ENCODE measurements at regions not wholly inside any gene's neighbourhood (a gene's known extent, or its start where the extent isn't known, plus 50 kb on each side); places are given as distances from the start of the nearest gene placed in this dataset.

DNA sequence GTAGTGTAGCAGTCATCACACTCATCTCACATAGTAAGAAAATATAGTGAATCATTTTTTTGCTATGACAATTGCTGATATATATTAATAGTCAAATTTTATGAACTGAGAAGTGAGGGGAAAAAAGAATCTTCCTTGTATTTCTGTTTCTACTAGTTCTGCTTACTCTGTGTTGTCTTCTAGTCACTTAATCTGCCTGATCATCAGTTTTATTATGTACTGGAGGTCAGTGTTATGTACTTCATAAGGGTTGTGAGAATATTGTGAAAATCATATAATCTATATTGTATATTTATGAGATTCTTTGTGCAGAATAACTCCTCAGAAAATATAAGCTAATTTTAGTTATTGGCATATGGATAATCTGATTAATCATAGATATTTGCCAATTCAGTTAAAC is 546.9 kb upstream of the RIOK2 start:
- no peak for DNase-seq (ENCODE audit: low read depth)

DNA sequence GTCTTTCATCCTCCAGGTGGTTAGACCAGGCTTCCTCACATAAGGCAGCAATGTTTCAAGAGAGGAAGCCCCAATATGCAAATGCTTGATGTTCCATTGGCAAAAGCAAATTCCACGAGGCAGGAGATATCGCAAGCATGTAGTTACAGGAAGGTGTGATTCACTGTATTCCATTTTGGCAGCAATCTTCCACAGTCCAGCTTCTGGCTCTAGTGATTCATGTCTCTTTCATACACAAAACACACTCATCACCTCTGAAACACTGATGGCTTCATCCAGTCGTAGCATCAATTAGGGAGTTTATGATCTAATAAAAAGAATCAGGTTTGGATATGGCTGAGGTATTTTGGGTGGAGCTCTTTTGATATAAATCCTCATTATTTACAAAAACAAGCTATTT is 552.2 kb upstream of the RIOK2 start:
- DNase-seq (ENCODE audit: low read depth) = peak; percentile 79

DNA sequence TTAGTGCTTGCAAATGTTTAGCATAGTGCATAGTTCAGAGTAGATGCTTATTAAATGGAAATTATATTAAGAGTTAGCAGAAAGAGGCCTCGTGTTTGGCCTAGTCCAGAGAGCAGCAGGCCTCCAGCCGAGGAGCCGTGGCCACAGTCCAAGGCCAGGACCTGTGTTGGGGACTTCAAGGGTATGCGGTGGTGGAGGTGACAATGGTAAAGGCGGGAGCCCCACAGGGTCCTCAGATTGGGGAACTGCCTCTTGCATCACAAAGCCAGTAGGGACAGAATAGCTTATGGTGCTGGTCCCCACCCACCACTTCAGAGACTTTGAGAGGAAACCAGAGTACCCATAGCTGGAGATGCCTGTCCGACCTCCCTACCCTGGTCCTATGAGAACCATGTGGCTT is 554.6 kb upstream of the RIOK2 start:
- no peak for DNase-seq (ENCODE audit: low read depth)

DNA sequence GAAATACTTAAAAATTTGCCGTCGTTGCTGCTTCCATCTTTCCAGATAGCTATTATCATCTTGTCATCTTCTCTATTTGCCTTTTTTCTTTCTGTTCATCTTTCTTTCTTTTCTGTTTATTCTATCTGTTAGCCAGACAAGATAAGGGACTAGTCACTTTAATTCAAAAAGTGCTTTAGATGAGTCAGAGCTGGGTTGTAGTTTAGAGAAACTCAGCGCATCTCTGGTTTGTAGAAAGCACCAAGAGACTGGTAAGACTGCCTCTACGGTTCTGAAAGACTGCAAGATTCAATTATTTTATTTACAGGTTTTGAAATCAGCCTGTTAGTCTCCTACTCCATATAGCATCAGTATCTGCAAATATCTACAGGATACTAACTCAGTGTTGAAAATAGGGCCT is 562.8 kb upstream of the RIOK2 start:
- DNase-seq (ENCODE audit: low read depth) = no peak

DNA sequence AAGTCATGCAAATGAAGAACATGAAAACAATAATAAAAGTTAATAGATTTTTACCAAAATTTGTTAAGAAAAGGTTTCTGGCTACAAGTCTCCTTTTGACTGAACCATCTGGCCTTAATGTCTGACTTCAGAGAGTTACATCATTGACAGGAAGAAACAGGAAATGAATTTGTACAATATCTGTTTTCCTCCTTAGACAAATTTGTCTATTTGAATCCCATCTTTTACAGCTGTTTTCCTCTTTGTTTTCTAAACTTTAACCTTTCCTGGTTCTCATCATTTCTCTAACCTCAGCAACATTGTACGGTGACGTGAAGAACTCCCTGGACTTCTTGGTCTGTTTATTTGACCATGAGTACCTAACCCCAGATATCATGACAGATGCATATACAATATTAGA is 567.5 kb upstream of the RIOK2 start:
- DNase-seq (ENCODE audit: low read depth) = no peak

DNA sequence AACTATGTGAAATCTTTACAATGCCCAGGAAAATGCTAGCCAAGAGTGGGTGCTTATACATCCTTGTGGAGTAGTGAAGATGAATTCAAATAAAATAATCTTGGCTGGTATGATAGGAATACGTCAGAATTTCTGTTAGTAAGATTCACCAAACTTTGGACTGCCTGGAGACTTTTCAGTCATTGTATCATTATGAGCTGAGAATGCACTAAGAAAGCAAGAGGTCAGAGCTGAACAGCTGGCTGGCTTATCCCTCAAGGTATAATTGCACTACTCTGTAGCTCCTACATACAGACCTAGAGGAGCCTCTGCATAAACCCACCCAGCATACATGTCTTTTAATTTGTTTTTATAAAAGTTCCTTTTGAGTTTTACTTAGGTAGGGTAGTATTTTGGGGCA is 568.5 kb upstream of the RIOK2 start:
- DNase-seq (ENCODE audit: low read depth) = no peak

DNA sequence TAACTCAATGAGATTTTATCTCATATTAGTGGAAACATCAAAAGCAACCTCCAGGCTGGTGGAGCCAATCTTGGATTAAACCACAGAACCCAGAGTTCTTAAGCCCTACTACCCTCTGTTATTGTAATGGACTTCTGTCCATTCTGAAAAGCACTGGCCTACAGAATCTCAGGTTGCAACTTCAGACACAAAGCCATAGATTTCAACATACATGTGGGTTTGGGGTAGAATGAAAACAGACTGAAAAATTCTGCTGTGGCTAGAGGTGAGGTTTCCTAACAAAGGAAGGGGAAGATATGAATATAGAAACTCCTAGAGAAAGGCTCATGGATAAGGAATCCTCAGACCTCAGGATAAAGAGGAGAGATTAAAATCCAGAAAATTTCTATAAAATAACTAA is 569.8 kb upstream of the RIOK2 start:
- DNase-seq (ENCODE audit: low read depth) = no peak

DNA sequence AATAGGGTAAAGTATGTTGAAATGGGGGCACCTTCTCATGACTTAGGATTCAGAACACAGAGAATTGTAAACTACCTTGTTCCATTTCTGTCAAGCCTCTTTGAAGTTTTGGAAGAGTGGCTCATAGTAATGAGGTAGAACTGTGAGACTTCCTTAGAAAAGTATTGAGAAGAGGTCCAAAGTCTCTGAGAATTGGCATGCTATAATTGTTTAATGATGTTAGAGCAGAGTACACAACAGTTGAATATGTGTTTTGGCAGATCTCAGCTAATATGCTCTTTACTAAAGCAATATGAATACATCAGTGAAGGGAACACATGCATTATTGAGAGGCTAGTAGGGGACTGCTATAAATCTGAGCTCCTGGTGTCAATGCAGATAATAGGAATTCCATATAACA is 579.4 kb upstream of the RIOK2 start:
- DNase-seq (ENCODE audit: low read depth) = no peak

DNA sequence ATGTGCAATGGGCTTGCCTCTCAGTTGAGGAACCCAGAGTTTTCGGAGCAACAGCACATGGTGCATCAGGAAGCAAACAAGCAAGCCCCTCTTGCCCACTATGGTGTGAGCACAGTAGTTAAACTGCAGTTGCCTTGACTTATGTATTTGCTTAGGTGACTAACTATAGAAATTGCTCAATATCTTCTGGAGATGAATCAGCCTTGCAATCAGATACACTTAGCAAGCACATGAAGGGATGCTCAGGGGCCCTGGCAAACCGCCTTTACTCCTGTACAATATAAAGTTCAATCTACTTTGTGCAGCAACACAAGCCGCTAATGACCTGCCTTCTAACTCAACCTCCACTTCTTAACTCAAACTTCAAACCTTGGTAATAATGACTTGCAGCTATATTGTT is 581.7 kb upstream of the RIOK2 start:
- DNase-seq (ENCODE audit: low read depth) = peak; percentile 59

DNA sequence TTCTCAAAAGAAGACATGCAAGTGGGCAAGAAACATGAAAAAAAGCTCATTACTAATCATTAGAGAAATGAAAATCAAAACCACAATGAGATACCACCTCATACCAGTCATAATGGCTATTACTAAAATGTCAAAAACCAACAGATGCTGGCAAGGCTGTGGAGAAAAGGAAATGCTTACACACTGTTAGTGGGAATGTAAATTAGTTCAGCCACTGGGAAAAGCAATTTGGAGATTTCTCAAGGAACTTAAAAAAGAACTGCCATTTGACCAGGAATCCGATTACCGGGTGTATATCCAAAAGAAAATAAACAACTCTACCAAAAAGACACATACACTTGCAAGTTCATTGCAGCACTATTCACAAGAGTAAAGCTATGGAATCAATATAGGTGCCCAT is 595.4 kb upstream of the RIOK2 start:
- no peak for DNase-seq (ENCODE audit: low read depth)

DNA sequence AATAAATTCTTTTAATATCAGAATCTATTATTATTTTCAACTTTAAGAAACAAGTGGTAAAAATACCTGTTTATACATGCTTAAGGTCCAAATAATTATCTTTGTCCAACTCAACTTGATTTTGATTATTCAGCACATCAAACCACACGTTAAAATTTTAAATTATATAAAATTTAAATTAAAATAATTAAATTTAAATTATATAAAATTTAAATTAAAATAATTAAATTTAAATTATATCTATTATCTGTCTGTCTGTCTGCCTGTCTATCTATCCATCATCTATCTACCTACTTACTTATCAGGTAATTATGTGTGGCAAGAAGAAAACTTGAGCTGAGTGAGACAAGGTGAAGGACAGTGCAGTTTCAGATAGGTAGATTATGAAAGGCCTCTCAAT is 605.3 kb upstream of the RIOK2 start:
- no peak for DNase-seq (ENCODE audit: low read depth)

DNA sequence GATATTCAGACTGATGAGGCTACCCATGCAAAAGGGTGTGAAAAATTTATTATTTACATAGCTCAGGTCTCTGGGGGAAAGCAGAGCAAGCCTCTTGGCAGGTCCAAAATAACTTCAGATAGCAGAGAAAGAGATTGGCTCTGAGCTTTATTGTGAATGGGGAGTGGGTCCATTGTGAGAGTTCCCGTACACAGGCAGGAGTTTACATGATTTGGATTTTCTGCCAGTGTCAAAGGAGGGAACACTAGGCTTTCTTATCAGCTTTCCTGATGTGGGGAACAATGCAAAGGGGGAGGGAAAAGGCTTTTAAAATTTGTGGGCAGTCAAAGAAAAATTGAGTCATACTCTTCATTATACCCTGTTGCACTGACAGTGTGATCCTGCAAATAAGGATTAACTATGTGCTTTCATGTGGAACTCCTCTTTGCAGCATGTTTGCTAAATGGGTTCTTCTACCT is 615.0 kb upstream of the RIOK2 start:
- no peak for DNase-seq (ENCODE audit: low read depth)

DNA sequence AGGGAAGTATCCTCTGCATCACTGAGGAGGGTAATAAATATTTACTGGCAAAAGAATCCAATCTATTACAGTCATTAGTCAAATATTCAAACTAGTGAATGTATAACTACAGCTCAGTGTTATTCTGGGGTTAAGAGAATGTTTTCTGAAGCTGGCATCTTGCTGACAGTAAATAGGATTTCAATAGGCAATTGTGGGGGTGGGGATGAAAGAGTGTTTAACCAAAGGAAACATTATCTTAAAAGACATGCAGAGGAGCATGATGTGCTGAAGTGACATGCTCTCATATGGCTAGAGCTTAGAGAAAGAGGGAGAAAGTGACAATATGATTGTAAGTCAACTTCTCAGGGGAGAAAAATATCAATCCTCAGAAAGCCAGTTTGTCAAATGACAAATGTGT is 618.4 kb upstream of the RIOK2 start:
- no peak for DNase-seq (ENCODE audit: low read depth)

DNA sequence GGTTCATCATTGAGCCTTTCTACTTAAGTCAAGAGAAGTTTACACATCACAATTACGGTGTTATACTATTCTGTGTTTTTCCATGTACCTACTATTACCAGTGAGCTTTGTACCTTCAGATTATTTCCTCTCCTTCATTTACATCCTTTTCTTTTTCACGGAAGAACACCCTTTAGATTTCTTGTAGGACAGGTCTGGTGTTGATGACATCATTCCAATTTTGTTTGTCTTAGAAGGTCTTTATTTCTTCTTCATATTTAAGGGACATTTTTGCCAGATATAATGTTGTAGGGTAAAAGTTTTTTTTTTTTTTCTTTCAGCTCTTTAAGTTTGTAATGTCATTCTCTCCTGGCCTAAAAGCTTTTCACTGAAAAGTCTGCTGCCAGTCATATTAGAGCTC is 637.1 kb upstream of the RIOK2 start:
- DNase-seq (ENCODE audit: low read depth) = no peak

DNA sequence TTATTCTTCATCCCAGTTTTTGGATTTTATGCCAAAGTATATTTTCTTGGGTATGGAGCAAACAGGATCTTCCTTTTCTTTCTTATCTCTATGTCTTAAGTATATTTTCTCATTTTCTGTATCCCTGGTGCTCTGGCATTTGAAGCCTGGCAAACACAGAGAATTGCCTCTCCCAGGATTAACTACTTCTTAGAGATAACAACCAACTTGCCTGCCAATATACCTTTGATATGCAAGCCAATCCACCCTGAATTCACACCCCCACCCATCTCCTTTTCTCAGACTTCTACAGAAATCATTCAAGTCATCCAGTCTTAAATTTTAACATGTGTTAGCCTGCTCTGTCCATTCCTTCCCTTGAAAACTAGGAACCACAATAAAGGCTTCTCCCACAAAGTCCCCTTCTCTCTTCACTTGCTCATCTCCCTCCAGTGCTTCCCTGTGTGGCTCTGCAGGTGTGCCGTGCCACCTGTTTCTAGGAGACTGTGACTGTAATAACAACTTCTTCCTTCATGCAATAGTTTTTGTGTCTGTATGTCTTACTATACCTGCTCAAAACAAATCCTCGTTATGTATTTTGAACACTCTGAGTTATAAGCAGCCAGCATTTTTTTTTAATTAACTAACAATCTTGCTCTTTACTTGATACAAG is 649.7 kb upstream of the RIOK2 start:
- DNase-seq (ENCODE audit: low read depth) = no peak

DNA sequence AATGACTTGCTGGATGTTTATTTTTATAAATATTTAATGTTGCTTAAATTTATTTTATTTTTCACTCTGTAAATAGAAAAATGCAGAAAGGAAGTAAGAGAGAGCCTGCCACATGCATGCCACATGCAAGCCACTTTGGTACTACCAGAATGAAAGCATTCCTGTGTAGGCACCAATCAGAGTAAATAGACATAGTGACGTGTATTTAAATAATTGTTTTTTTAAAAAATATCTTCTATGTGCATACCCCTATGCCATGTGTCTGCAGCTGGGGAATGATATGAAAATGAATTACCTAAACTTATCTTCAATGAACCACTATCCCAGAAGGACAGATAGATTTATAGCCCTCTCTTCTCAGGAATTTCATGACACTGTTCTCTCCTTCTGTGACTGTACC is 651.5 kb upstream of the RIOK2 start:
- DNase-seq (ENCODE audit: low read depth) = no peak

DNA sequence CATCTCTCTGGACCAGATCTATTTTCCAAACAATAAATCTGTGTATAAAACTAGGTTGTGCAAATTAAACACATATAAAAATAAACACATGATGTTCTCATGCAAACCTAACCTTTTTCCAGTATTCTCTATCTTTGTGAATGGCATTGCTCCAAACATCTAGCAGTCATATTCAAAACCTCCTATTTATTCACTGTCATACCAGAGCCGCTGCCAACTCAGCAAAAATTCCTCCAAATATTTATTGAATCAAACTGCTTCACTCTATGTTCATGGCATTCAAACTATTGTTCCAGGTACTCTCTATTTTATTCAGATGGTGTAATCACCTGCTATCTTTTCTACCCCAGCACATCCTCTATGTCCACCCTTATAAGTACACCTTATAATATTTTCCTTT is 652.1 kb upstream of the RIOK2 start:
- no peak for DNase-seq (ENCODE audit: low read depth)

DNA sequence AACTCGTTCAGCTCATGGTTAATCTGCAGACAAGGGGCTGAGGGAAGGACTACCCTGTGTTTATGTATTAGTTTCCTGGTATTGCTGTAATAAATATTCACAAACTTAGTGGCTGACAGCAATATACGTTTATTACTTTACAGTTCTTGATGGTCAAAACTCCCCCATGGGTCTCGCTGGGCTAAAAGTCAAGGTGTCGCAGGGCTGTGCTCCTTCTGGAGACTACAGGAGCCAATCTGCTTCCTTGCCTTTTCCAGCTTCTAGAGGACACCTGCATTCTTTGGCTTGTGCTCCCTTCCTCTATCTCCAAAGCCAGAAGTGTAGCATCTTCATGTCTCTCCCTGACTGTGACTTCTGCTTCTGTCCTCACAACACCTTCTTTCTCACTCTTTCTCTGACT is 653.8 kb upstream of the RIOK2 start:
- DNase-seq (ENCODE audit: low read depth) = no peak

DNA sequence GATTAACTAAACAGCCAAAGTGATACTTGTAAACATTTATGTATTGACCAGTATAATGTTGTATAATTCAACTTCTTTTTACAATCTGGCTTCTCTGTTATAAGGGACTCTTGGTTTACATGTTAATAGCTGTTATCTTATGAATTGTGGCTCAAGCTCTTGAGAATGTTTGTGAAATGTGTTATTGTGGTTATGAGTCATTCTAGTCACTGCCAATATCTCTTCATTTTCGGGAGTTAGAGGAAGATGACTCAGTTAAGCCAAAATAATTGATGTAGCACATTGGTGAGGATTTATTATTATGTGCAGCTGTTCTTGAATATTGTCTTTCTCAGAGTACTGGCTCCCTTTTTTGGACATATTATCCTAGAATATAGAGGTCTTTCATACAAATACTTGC is 655.2 kb upstream of the RIOK2 start:
- DNase-seq (ENCODE audit: low read depth) = peak; percentile 93

DNA sequence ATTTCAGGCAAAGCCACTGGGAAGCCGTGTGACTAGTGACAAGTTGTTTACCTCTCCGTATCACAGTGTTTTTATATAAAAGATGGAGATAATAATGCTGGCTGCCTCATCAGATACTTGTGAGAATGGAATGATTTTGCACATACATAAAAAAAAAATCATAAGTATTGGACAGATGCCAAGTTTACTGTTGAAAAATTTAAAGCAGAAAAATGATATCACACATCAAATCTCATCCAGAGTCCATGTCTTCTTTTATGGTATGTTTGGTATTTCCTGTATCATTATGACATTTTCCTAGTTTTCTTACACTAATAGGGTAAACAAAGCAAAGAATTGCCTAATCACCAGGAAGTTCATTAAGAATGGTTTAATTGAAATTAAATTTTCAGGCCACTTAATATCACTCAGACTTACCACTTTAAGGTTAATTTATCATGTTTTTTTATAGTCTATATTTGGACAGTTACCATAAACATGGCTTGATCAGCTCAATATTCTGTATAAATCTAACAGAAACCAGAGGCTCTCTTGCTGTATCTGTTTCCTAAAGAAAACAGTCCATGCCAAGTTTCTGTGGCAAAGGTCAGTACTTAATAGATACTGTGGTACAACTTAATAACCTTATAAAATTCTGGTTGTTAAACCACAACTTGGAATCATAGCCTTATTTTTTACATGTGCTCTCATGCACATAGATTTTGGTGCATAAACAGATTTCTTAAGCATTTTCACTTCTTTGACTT is 656.5 kb upstream of the RIOK2 start:
- DNase-seq (ENCODE audit: low read depth) = peak; percentile 32

DNA sequence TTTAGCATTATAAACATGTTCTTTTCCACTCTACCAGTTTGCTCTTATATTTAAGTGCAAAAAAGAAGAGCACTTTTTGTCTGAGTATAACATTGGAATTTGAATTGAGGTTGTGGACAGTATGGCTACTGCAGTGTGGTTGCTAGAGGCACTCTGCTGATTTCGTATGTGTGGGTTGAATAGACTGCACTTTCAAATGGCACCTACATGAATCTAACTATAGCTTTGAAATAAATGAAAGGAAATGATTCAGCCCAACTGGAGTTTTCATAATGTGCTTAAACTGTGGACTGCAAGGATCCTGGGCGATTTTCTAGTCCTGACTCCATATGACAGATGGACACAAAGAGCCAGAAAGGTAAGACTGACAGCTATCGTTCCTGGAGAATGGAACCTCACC is 657.6 kb upstream of the RIOK2 start:
- no peak for DNase-seq (ENCODE audit: low read depth)

DNA sequence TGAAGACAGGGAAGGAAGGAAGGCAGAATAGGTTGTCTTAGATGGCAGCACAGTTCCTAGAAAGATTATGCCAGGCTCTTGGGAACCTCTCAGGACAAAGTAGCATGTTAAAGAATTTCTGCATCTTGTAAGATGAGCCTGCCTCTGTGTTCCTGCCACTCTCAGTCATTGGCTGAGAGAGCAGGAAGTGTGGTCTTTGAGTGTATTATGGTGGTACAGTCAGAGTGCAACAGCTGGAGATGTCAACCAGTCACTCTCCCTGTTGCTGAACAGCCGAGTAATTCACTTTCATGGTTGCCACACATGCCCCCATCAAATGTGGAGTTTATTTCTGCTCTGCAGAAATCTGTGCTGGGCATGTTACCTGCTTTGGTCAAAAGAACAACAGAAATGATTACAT is 659.6 kb upstream of the RIOK2 start:
- DNase-seq (ENCODE audit: low read depth) = no peak

DNA sequence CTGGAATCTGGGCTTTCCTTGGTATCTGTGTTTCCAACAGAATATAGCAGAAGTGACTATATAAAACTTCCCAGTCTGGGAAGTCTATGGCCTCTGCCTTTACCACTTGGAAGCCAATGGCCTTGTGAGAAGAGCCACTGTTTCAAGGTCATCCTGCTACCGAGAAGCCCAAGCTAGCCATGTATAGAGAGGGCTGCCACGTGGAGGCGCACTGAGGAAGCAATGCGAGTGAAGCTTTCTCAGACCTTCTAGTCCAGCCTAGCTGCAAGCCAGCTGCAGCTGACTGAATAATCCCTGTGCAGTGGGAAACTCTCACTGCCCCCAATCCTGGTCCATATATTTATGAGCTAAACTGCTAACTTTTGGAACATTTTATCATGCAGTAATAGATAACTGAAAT is 661.8 kb upstream of the RIOK2 start:
- DNase-seq (ENCODE audit: low read depth) = no peak

DNA sequence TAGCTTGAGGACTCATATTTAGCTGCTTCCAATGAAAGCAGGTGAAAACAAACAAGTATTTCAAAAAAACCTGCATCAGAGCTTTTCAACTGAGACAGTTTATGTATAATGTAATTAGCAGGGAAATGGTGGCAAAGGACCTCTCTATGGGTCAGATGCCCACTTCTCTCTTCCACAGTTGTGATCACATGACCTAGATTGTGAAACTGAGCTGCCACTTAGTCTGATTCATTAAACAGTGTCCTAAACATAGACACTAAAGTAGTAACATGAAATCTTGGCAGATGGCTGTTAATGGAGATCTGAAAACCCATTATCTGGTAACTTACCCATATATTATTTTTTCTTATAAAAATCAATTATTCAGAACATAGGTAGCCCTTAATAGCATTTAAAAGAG is 663.6 kb upstream of the RIOK2 start:
- no peak for DNase-seq (ENCODE audit: low read depth)
